ENCODE measurements at regions not wholly inside any gene's neighbourhood (a gene's known extent, or its start where the extent isn't known, plus 50 kb on each side); places are given as distances from the start of the nearest gene placed in this dataset.

DNA sequence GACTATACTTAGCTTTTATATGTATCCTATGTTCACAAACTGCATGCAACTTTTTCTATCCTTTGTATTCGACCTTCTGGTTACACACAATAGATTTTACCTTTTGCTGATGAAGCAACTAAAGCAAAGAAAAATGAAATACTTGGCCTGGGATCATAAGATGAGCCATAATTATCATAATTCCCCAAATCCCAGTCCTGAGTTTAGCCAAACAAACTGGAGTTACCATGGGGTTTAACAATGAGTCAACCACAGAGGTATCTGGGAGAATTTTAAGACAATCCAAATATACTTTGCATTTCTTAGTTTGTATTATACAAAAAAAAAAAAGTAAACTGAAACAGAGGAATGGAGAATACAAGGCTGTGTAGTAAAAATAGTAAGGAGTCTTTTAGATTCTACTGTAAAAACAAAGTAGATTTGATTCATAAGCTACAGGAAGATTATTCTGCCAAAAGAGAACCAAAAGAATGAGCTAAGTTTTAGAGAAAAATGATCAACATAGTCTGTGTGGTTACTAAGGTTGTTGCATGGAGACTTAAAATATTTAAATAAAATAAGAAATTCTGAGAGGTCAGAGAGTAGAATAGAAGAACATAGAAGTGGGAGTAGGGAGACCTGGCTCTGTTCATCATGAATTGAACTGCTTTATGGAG, 60.4 kb upstream of the GORAB start:
- TF ChIP-seq POLR2A (IDR thresholded peaks at IDR 0.05) (no peak), EP300 (IDR thresholded peaks at IDR 0.05) (no peak)
- TF ChIP-seq, protein P1, sequence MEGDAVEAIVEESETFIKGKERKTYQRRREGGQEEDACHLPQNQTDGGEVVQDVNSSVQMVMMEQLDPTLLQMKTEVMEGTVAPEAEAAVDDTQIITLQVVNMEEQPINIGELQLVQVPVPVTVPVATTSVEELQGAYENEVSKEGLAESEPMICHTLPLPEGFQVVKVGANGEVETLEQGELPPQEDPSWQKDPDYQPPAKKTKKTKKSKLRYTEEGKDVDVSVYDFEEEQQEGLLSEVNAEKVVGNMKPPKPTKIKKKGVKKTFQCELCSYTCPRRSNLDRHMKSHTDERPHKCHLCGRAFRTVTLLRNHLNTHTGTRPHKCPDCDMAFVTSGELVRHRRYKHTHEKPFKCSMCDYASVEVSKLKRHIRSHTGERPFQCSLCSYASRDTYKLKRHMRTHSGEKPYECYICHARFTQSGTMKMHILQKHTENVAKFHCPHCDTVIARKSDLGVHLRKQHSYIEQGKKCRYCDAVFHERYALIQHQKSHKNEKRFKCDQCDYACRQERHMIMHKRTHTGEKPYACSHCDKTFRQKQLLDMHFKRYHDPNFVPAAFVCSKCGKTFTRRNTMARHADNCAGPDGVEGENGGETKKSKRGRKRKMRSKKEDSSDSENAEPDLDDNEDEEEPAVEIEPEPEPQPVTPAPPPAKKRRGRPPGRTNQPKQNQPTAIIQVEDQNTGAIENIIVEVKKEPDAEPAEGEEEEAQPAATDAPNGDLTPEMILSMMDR (IDR thresholded peaks at IDR 0.05): no peak

All from gastroesophageal sphincter (tissue), 3 donors.